Skeletal muscle tissue (tissue), 3 donors: ENCODE measurements at regions not wholly inside any gene's neighbourhood (a gene's known extent, or its start where the extent isn't known, plus 50 kb on each side); places are given as distances from the start of the nearest gene placed in this dataset.
A peak's percentile ranks its signal among the peaks of the same experiment; 100 is the strongest.

Source experiments
- H3K27ac ChIP-seq: one replicate; pipeline ENCODE4 v1.7.0; 2013; ENCODE audit warnings: mild to moderate bottlenecking, low read depth, low read length, inconsistent platforms
- H3K27me3 ChIP-seq, 3 donors: one replicate each; pipeline ENCODE4 v1.7.0; 2013; ENCODE audit warnings: low read length in 3 of 3; ENCODE audit not compliant: control insufficient read depth in 3 of 3, insufficient read depth in 3 of 3
- H3K36me3 ChIP-seq, 3 donors: one replicate each; pipeline ENCODE4 v1.7.0; 2013; ENCODE audit warnings: low read length in 3 of 3; ENCODE audit not compliant: control insufficient read depth in 3 of 3, insufficient read depth in 3 of 3
- H3K4me1 ChIP-seq, 3 donors: one replicate each; pipeline ENCODE4 v1.7.0; 2013; ENCODE audit warnings: low read length in 3 of 3, mild to moderate bottlenecking in 3 of 3; ENCODE audit not compliant: control insufficient read depth in 3 of 3, insufficient read depth in 3 of 3
- H3K4me3 ChIP-seq, 3 donors: one replicate each; pipeline ENCODE4 v1.7.0; 2013; ENCODE audit warnings: low read length in 3 of 3
- H3K9ac ChIP-seq, 3 donors: one replicate each; pipeline ENCODE4 v1.7.0; 2013; ENCODE audit warnings: low read length in 3 of 3, mild to moderate bottlenecking in 3 of 3, moderate library complexity in 2 of 3, low read depth in 1 of 3
- H3K9me3 ChIP-seq, 3 donors: one replicate each; pipeline ENCODE4 v1.7.0; 2013; ENCODE audit warnings: low read length in 3 of 3; ENCODE audit not compliant: control insufficient read depth in 3 of 3
- donor health status: Osteomylitis.

DNA sequence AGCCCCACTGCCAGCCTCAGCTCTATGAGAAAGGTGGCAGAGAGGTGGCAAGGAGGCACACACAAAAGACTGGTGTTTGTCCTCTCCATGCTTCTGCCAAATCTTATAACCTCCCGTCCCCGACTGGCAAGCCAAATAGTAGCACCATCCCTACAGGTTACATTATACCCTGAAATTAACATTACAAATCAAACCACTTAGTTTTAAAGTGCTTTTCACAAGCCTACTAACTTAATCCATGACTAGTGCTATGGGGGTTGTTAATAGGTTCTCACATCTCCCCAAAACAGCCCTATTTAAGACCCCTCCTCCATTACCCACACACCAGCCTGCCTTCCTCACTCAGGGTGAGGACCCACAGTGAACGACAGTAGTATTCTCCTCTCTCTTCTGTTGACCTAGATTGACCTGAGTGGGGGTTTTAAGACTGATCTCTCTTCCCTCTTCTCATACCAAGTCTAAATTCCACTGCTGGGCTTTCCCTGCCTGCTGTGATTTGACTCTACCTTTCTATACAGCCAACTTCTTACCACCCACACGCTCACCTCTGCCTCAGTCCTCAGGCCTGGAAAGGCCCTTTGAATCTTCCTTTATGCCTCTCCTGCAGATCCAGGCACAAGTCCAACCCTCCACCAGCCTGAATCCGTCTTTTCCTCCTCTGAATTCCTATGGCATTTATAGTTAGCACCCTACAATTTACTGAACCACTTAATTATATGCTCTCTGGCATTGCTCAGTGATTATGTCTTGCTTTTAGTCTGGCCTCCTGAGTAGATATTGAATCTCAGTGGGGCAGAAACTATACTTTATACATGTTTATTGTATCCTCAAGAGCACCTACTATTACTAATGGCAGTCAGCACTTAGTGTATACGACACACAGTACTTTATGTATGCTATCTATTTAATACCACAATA is 116.1 kb downstream of the TMEM174 start:
- Histone ChIP-seq H3K36me3 (no peaks in the 10 kb centered on the region), H3K27me3 (peaks cover 10 to 26% (median 17%) of the 10 kb centered on the region in 3 donors), H3K4me1 (no peaks in the 10 kb centered on the region), H3K9me3 (no peaks in the 10 kb centered on the region), H3K9ac (no peak overlapping the region), H3K27ac (no peak overlapping the region), H3K4me3 (no peak overlapping the region)

DNA sequence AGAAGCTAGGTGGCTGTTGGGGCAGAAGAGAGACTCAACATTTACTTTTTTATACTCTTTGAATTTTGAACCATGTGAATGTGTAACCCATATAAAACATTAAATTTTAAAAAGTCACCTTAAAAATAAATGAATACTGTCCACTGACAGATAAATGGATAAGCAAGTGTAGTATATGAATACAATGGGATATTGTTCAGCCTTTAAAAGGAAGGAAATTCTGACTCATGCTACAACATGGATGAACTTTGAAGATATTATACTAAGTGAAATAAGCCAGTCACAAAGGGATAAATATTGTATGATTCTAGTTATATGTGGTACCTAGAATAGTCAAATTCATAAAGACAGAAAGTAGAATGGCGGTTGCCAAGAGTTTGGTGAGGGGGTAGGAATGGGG is 113.9 kb downstream of the TMEM174 start:
- Histone ChIP-seq H3K36me3 (no peaks in the 10 kb centered on the region), H3K27me3 (peaks cover 5 to 19% (median 17%) of the 10 kb centered on the region in 3 donors), H3K9me3 (no peaks in the 10 kb centered on the region), H3K27ac (no peak overlapping the region), H3K4me1 (no peaks in the 10 kb centered on the region), H3K4me3 (no peak overlapping the region), H3K9ac (no peak overlapping the region)

DNA sequence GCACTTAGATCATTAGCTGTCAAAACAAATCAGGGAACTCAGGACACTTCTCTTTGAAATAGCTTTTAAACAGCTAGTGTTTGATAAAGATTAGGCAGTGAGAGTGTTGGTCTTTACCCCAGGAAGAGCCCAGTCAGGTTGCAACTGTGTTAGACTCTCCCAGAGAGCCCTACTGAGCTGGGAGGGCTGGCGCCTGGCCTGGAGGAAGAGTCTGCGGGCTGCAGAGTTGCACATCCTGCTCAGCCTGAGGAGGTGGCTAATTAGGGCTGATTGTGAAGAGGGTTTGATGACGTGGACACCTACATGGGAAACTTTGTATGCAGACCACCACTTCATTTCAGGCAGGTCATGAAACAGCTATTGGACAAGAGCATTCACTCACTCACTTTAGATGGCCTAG is 112.0 kb downstream of the TMEM174 start:
- H3K36me3 ChIP-seq = no peaks in the 10 kb centered on the region
- H3K27ac ChIP-seq = no peak overlapping the region
- H3K4me1 ChIP-seq = peaks cover 0 to 5% (median 0%) of the 10 kb centered on the region in 3 donors
- H3K9ac ChIP-seq = no peak overlapping the region
- no peaks in the 10 kb centered on the region for H3K9me3 ChIP-seq
- H3K4me3 ChIP-seq = no peak overlapping the region
- H3K27me3 ChIP-seq = peaks cover 11 to 19% (median 12%) of the 10 kb centered on the region in 3 donors

DNA sequence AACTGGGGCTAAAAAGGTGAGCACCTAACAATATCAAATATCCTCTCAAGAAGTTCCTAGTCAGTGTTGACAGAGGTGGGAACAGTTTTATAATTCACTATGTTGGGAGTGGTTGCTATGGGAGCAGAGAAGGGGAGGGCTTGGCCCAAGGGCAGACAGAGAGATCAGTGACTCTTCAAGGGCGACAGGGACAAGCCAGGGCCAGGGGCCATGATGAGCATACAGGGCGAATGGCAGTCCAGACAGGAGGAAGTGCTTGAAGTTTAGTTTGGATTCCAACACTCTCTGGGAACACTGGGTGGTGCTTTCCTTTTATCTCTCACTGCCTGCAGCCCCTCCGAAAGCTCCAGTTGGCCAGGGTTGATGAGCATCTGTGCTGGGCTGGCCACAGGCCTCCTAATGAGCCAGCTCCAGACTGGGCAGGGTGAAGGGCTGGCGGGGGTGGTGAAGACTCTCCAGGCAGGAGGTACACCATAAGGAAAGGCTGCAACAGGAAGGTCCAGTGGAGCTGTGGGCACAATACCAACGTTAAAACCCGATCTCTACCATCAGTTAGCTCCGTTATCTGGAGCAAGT is 111.3 kb downstream of the TMEM174 start:
- no peaks in the 10 kb centered on the region for H3K36me3 ChIP-seq
- no peak overlapping the region for H3K9ac ChIP-seq
- no peak overlapping the region for H3K4me3 ChIP-seq
- peaks cover 0 to 5% (median 0%) of the 10 kb centered on the region in 3 donors for H3K4me1 ChIP-seq
- H3K27me3 ChIP-seq = peaks cover 11 to 18% (median 11%) of the 10 kb centered on the region in 3 donors
- H3K27ac ChIP-seq = no peak overlapping the region
- no peaks in the 10 kb centered on the region for H3K9me3 ChIP-seq

DNA sequence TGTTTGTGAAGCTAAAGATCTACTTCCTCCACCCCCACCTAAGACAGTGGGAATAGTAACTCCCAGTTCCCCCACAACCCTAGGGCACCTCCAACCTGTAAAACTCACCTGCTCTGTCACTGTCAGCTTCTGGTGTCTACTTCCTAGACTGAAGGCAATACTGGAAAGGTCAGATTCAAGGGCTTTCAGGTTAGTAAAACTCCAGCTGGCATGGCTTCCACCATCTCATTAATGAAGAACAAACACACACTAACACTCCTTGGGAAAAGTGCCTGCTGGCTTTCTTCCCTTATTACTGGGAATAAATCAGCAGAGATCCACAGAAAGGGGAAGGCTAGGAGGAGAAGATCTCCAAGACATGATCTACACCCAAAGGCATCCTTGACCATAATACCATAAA is 109.9 kb downstream of the TMEM174 start:
- no peak overlapping the region for H3K27ac ChIP-seq
- peaks cover 13 to 20% (median 16%) of the 10 kb centered on the region in 3 donors for H3K27me3 ChIP-seq
- no peak overlapping the region for H3K9ac ChIP-seq
- H3K4me1 ChIP-seq = peaks cover 0 to 5% (median 0%) of the 10 kb centered on the region in 3 donors
- H3K9me3 ChIP-seq = no peaks in the 10 kb centered on the region
- H3K36me3 ChIP-seq = no peaks in the 10 kb centered on the region
- H3K4me3 ChIP-seq = no peak overlapping the region

DNA sequence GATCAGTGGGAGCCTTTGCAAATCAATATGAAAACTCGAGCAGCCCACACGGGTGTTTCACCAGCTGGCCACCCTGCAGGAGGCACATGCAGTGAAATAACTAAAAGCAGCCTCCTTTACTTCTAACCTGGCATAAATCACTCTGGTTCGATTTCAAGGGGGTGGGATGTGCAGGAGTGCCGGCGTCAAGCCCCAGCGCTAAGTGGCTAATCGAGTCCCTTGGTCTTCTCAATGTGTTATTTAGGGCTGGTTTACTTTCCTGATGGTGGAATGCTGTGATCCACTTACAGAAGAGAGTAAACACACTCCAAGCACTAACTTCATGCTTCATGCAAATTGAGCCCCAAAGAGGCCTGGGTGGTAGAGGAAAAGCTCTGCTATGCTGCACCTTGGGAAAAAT is 109.4 kb downstream of the TMEM174 start:
- H3K9ac ChIP-seq = no peak overlapping the region
- no peaks in the 10 kb centered on the region for H3K9me3 ChIP-seq
- H3K4me1 ChIP-seq = peaks cover 0 to 5% (median 0%) of the 10 kb centered on the region in 3 donors
- peaks cover 13 to 20% (median 16%) of the 10 kb centered on the region in 3 donors for H3K27me3 ChIP-seq
- no peak overlapping the region for H3K4me3 ChIP-seq
- H3K27ac ChIP-seq = no peak overlapping the region
- H3K36me3 ChIP-seq = no peaks in the 10 kb centered on the region

DNA sequence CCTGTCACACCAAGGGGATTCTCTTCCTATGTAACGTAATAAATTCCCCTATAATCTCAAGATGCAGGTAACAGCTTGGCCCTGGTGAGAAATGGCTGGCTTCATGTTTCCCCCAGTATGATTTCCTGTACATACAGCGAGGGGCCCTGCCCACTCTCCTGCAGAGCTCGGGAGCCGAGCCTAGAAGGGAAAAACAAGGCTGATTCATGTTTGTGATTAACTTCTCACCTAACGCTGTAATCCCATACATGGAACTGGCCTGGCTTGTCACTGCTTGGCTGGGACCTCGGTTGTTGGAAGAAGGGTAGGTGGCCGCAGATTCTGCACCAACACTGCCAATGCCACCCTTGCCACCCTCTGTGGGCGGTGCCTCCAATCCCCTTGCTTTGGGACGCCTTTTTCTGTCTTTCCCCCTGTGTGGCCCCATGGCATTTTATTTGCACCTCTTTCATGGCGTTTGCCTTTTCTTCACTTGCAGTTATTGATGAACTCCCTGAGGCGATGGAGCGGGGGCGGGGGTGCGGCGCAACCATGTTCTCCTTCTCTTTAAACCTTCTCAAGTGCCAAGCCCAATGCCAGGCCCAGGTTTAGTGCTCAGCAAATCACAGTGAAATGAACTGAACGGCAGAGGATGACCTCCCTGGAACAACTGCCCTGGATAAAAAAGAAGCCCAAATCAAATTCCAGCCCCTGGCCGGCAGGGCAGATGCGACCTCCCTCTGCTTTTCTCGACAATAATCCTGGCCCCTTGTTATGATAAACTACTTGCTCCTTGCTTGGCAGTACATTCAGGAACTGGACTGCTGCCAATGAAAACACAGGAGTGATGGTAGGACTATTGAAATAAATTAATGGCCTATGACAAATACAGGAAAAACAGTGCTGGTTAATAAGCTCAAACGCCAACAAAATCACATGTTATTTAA is 108.1 kb downstream of the TMEM174 start:
- Histone ChIP-seq H3K4me3 (no peak overlapping the region), H3K9ac (peak overlapping the region in 1 of 3 donors; percentile 36), H3K9me3 (no peaks in the 10 kb centered on the region), H3K36me3 (no peaks in the 10 kb centered on the region), H3K27ac (no peak overlapping the region), H3K4me1 (peaks cover 0 to 5% (median 0%) of the 10 kb centered on the region in 3 donors), H3K27me3 (peaks cover 13 to 16% (median 15%) of the 10 kb centered on the region in 3 donors)

DNA sequence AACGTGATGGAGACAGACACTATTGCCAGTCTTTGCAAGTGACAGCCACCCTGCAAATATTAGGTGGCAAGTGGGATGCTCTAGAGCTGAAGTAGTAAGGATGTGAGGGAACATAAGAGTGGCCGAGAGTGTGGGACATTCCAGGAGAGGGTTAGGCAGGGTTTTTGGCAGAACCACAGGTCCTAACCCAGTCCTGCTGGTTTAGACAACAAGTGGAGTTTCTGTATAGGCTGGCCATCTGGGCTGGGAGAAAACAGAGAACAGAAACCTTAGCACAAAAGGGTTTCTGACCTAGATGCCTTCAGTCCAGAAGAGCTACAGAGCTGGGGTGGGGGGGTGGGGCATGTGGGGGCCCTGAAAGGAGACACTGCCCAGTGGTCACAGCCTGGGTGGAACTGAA is 107.4 kb downstream of the TMEM174 start:
- Histone ChIP-seq H3K9me3 (no peaks in the 10 kb centered on the region), H3K36me3 (no peaks in the 10 kb centered on the region), H3K9ac (no peak overlapping the region), H3K27me3 (peaks cover 13 to 16% (median 15%) of the 10 kb centered on the region in 3 donors), H3K4me1 (peaks cover under 1 to 5% (median under 1%) of the 10 kb centered on the region in 3 donors), H3K4me3 (no peak overlapping the region), H3K27ac (no peak overlapping the region)

DNA sequence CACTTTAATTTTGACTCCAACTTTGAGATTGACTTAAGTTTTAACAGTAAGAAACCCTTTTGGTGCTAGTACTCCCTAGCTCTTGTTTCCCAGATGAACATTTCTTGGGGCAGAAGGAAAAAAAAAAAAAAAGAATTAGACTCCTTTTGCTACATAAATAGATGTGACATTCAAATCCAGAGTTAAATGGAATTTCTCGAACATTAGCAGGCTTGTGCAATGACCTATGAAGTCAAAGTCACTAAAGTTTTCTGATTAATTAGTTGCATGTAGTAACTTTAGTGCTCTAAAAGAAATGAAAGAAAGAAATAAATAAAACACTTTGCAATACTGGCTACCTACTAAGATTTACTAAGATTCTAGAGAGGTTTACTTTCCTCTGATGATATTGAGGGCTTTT is 106.8 kb downstream of the TMEM174 start:
- peaks cover 9 to 16% (median 15%) of the 10 kb centered on the region in 3 donors for H3K27me3 ChIP-seq
- peaks cover 6 to 10% (median 6%) of the 10 kb centered on the region in 3 donors for H3K4me1 ChIP-seq
- H3K36me3 ChIP-seq = no peaks in the 10 kb centered on the region
- no peak overlapping the region for H3K9ac ChIP-seq
- H3K4me3 ChIP-seq = no peak overlapping the region
- H3K27ac ChIP-seq = no peak overlapping the region
- H3K9me3 ChIP-seq = no peaks in the 10 kb centered on the region
